Right atrium auricular region (tissue), 2 donors: ENCODE measurements at regions not wholly inside any gene's neighbourhood (a gene's known extent, or its start where the extent isn't known, plus 50 kb on each side); places are given as distances from the start of the nearest gene placed in this dataset.

Experiments
- DNase-seq: peaks from one replicate; pipeline ENCODE4 v3.0.0-alpha.2; 2019; ENCODE audit warnings: low spot score
- H3K27ac ChIP-seq, 2 donors: fragments of 200-600 bp; sonication (generic); 1 replicate in 1 of 2; 2 replicates in 1 of 2; pipeline ENCODE4 v1.5.1; 2016 to 2019
- H3K27me3 ChIP-seq, 2 donors: fragments of 200-600 bp; sonication (generic); one replicate each; pipeline versions ENCODE4 v1.5.1 to v1.6.0; 2017 to 2019
- H3K36me3 ChIP-seq: fragments of 200-600 bp; sonication (generic); one replicate; pipeline ENCODE4 v1.5.1; 2016
- H3K4me1 ChIP-seq, 2 donors: fragments of 200-600 bp; sonication (generic); one replicate each; pipeline versions ENCODE4 v1.5.1 to v1.6.0; 2017 to 2019
- H3K4me3 ChIP-seq, 2 donors: fragments of 200-600 bp; sonication (generic); 1 replicate in 1 of 2; 2 replicates in 1 of 2; pipeline ENCODE4 v1.5.1; 2017 to 2019; ENCODE audit warnings: mild to moderate bottlenecking in 1 of 2, moderate library complexity in 1 of 2
- H3K9me3 ChIP-seq, 2 donors: fragments of 200-600 bp; sonication (generic); one replicate each; pipeline ENCODE4 v1.5.1; 2019
- TF ChIP-seq, protein P1 (sequence below), 2 donors: fragments of 200-600 bp; sonication (generic); IDR thresholded peaks; one replicate each; pipeline ENCODE4 v1.5.1; 2019; ENCODE audit warnings: antibody characterized with exemption in 2 of 2

- Histone ChIP-seq H3K4me3 (no peak overlapping the region), H3K36me3 (no peaks in the 10 kb centered on the region), H3K27me3 (no peaks in the 10 kb centered on the region), H3K27ac (no peak overlapping the region), H3K9me3 (peaks cover 0 to 5% of the 10 kb centered on the region in 2 donors), H3K4me1 (no peaks in the 10 kb centered on the region)
- DNase-seq: no peak
- TF ChIP-seq, protein P1, sequence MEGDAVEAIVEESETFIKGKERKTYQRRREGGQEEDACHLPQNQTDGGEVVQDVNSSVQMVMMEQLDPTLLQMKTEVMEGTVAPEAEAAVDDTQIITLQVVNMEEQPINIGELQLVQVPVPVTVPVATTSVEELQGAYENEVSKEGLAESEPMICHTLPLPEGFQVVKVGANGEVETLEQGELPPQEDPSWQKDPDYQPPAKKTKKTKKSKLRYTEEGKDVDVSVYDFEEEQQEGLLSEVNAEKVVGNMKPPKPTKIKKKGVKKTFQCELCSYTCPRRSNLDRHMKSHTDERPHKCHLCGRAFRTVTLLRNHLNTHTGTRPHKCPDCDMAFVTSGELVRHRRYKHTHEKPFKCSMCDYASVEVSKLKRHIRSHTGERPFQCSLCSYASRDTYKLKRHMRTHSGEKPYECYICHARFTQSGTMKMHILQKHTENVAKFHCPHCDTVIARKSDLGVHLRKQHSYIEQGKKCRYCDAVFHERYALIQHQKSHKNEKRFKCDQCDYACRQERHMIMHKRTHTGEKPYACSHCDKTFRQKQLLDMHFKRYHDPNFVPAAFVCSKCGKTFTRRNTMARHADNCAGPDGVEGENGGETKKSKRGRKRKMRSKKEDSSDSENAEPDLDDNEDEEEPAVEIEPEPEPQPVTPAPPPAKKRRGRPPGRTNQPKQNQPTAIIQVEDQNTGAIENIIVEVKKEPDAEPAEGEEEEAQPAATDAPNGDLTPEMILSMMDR (IDR thresholded peaks at IDR 0.05): no peak
Observed at GRCh38 chr6:106918115-106918514, 56.4 kb downstream of the CD24 start.

DNA sequence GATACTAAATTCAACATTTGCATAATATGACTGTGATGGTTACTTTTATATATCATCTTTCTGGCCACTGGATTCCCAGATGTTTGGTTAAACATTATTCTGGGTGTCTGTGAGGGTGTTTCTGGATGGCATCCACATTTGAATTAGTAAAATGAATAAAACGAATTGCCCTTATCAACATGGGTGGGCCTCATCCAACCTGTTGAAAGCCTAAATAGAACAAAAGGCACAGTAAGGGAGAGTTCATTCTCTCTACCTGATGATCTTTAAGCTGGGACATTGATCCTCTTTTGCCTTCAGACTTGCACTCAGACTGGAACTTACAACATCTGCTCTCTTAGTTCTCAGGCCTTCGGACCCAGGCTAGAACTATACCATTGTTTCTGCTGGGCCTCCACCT, 57.6 kb downstream of the CD24 start:
- no peaks in the 10 kb centered on the region for H3K4me1 ChIP-seq
- H3K36me3 ChIP-seq: no peaks in the 10 kb centered on the region
- H3K9me3 ChIP-seq: peaks cover 0 to 5% of the 10 kb centered on the region in 2 donors
- H3K27me3 ChIP-seq: no peaks in the 10 kb centered on the region
- no peak overlapping the region for H3K27ac ChIP-seq
- TF ChIP-seq, protein P1 (IDR thresholded peaks at IDR 0.05): no peak
- H3K4me3 ChIP-seq: no peak overlapping the region
- no peak for DNase-seq

GRCh38 chr6:106913676-106914280, 60.8 kb downstream of the CD24 start:
- Histone ChIP-seq H3K27me3 (no peaks in the 10 kb centered on the region), H3K4me1 (no peaks in the 10 kb centered on the region), H3K9me3 (peaks cover 0 to 5% of the 10 kb centered on the region in 2 donors), H3K36me3 (no peaks in the 10 kb centered on the region), H3K4me3 (no peak overlapping the region), H3K27ac (no peak overlapping the region)
- DNase-seq: no peak
- TF ChIP-seq, protein P1 (IDR thresholded peaks at IDR 0.05): no peak

GRCh38 chr6:106913111-106913510, 61.4 kb downstream of the CD24 start:
- no peak overlapping the region for H3K27ac ChIP-seq
- H3K36me3 ChIP-seq: no peaks in the 10 kb centered on the region
- no peak overlapping the region for H3K4me3 ChIP-seq
- no peak for DNase-seq
- no peaks in the 10 kb centered on the region for H3K27me3 ChIP-seq
- H3K9me3 ChIP-seq: peaks cover 0 to 5% of the 10 kb centered on the region in 2 donors
- TF ChIP-seq, protein P1 (IDR thresholded peaks at IDR 0.05): no peak
- H3K4me1 ChIP-seq: no peaks in the 10 kb centered on the region

DNA sequence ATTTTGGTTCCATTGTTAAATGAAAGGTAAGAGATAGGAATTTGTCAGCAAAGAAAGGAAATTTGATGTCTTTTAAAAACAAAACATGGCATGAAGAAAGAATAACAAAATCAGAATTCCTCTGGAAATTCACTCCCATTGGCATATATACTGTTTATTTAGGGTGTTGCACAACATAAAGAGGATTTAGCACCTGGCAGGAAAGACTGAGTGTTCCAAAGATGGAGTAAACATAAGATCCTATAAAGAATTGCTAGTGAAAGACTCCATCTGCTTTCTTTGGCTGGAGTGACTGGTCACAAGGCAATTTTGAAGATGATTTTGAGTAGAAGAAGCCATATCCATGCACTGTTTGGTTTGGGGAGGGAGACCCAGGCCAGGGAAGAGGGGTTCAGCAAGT, 62.4 kb downstream of the CD24 start:
- H3K4me3 ChIP-seq: no peak overlapping the region
- DNase-seq: no peak
- no peaks in the 10 kb centered on the region for H3K4me1 ChIP-seq
- H3K9me3 ChIP-seq: peaks cover 0 to 5% of the 10 kb centered on the region in 2 donors
- H3K36me3 ChIP-seq: no peaks in the 10 kb centered on the region
- no peaks in the 10 kb centered on the region for H3K27me3 ChIP-seq
- no peak overlapping the region for H3K27ac ChIP-seq
- TF ChIP-seq, protein P1 (IDR thresholded peaks at IDR 0.05): no peak
